K562 (cell line): ENCODE measurements at regions not wholly inside any gene's neighbourhood (a gene's known extent, or its start where the extent isn't known, plus 50 kb on each side); places are given as distances from the start of the nearest gene placed in this dataset.

Source experiments
- ATAC-seq: fragments of 200-7000 bp; cut with Tn5 transposase; 3 replicates; pipeline ENCODE4 v1.9.1; 2020; ENCODE audit warnings: moderate library complexity
- BruUV-seq: library from RNA; stranded (reverse); fragments of 400-500 nt; replicated peaks from 2 replicates; lab custom pipeline; 2021; lab: Mats Ljungman, UMichigan
- CTCF ChIA-PET: fragments of 300-600 bp; formaldehyde crosslinking; extraction: SDS; loops from one replicate; lab custom pipeline; 2021; ENCODE audit warnings: low intra/inter-chr PET ratio; lab: Yijun Ruan, JAX
- POLR2A ChIA-PET: fragments of 300-600, 350-650 bp; sonication (Branson Sonifier 250); formaldehyde crosslinking; extraction: SDS; loops from one replicate; lab custom pipeline; 2021; ENCODE audit warnings: antibody characterized with exemption, inconsistent platforms; lab: Yijun Ruan, JAX
- DNase-seq, 4 experiments: peaks; one replicate each; pipeline versions ENCODE4 v3.0.0 to v3.0.0-alpha.2; 2011 to 2018; ENCODE audit warnings: low spot score in 3 of 4, mixed read lengths in 3 of 4; ENCODE audit errors: extremely low read depth in 1 of 4
- FAIRE-seq: peaks from 2 replicates; lab custom pipeline; 2011; peaks lifted over from hg19 to GRCh38; lab: Jason Lieb, UNC
- H2AFZ ChIP-seq: 2 replicates; pipeline ENCODE4 v1.6.0; 2011; ENCODE audit warnings: low read depth, low read length, control low read depth, inconsistent platforms
- H3K27ac ChIP-seq: fragments of 200-600 bp; 3 replicates; pipeline ENCODE4 v1.8.0; 2011; ENCODE audit warnings: low read depth, mild to moderate bottlenecking, control low read depth, inconsistent platforms, low read length, moderate library complexity, mixed read lengths; ENCODE audit errors: extremely low read depth
- H3K27me3 ChIP-seq, 2 experiments: fragments of 300-600 bp in 1 of 2; 2 replicates in 1 of 2; 3 replicates in 1 of 2; pipeline versions ENCODE4 v1.6.0 to v1.8.0; 2011; ENCODE audit warnings: inconsistent platforms in 2 of 2, low read length in 2 of 2, mild to moderate bottlenecking in 1 of 2, mixed read lengths in 1 of 2, moderate library complexity in 1 of 2; ENCODE audit not compliant: control insufficient read depth in 2 of 2, insufficient read depth in 2 of 2
- H3K36me3 ChIP-seq: fragments of 300-600 bp; 3 replicates; pipeline ENCODE4 v1.8.0; 2011; ENCODE audit warnings: mild to moderate bottlenecking, low read length, inconsistent platforms; ENCODE audit not compliant: control insufficient read depth, insufficient read depth
- H3K4me1 ChIP-seq, 2 experiments: fragments of 200-600 bp in 1 of 2; replicated peaks in 1 of 2; 2 replicates in 1 of 2; 3 replicates in 1 of 2; pipeline versions ENCODE4 v1.5.1 to v1.8.0; 2011; ENCODE audit warnings: inconsistent platforms in 2 of 2, low read length in 2 of 2, mild to moderate bottlenecking in 1 of 2, mixed read lengths in 1 of 2, moderate library complexity in 1 of 2; ENCODE audit not compliant: control insufficient read depth in 2 of 2, insufficient read depth in 2 of 2
- H3K4me2 ChIP-seq: 2 replicates; pipeline ENCODE4 v1.6.1; 2011; ENCODE audit warnings: low read length, control low read depth, inconsistent platforms, mixed read lengths; ENCODE audit not compliant: insufficient read depth
- H3K4me3 ChIP-seq: fragments of 200-600 bp; sonication (generic), shearing (Covaris generic); 2 replicates; pipeline ENCODE4 v1.5.1; 2016; ENCODE audit warnings: control low read depth, inconsistent platforms
- H3K79me2 ChIP-seq: fragments of 200-600 bp; 3 replicates; pipeline ENCODE4 v1.8.0; 2011; ENCODE audit warnings: low read length, inconsistent platforms; ENCODE audit not compliant: control insufficient read depth, insufficient read depth
- H3K9ac ChIP-seq, 2 experiments: 2 replicates each; pipeline versions ENCODE4 v1.6.0 to v1.6.1; 2011; ENCODE audit warnings: low read depth in 2 of 2, low read length in 2 of 2, control low read depth in 1 of 2, inconsistent platforms in 1 of 2, mild to moderate bottlenecking in 1 of 2, mixed read lengths in 1 of 2; ENCODE audit not compliant: insufficient read depth in 1 of 2
- H3K9me1 ChIP-seq: one replicate; pipeline ENCODE4 v1.6.0; 2011; ENCODE audit warnings: inconsistent platforms, mild to moderate bottlenecking, low read length, moderate library complexity; ENCODE audit not compliant: control insufficient read depth, insufficient read depth
- H3K9me3 ChIP-seq: replicated peaks from 2 replicates; pipeline ENCODE4 v1.5.1; 2011; ENCODE audit warnings: low read depth, low read length, inconsistent platforms; ENCODE audit not compliant: control insufficient read depth, insufficient read depth
- H4K20me1 ChIP-seq: replicated peaks from 2 replicates; pipeline ENCODE4 v1.6.1; 2011; ENCODE audit warnings: low read length, inconsistent platforms, mixed read lengths; ENCODE audit not compliant: control insufficient read depth, insufficient read depth
- CEBPB ChIP-seq: fragments of 450-650 bp; IDR thresholded peaks from 2 replicates; pipeline ENCODE4 v1.6.1; 2016; ENCODE audit warnings: missing genetic modification characterization, missing compliant biosample characterization
- E2F6 ChIP-seq, 2 experiments: IDR thresholded peaks; 2 replicates each; pipeline ENCODE4 v1.6.1; 2011; ENCODE audit warnings: borderline replicate concordance in 1 of 2, control low read depth in 1 of 2, low read depth in 1 of 2, low read length in 1 of 2, mild to moderate bottlenecking in 1 of 2, mixed read lengths in 1 of 2, moderate library complexity in 1 of 2; ENCODE audit not compliant: insufficient read depth in 1 of 2, insufficient read length in 1 of 2, poor library complexity in 1 of 2, severe bottlenecking in 1 of 2; ENCODE audit errors: extremely low read depth in 1 of 2
- PHB ChIP-seq: fragments of 250-450 bp; sonication (Bioruptor Pico); IDR thresholded peaks from 2 replicates; pipeline ENCODE4 v1.5.0; 2021
- PHF8 ChIP-seq: fragments of 200-600 bp; sonication (generic); IDR thresholded peaks from 2 replicates; pipeline ENCODE4 v1.6.1; 2012; ENCODE audit warnings: mixed run types, mild to moderate bottlenecking, inconsistent platforms, low read length, moderate library complexity, borderline replicate concordance
- SREBF2 ChIP-seq: sonication (generic); formaldehyde crosslinking; IDR thresholded peaks from 2 replicates; pipeline ENCODE4 v1.4.0; 2020; ENCODE audit warnings: mild to moderate bottlenecking, missing genetic modification reagents
- TRIM24 ChIP-seq, 2 experiments: fragments of 450-650 bp; IDR thresholded peaks; 2 replicates each; pipeline ENCODE4 v1.6.1; 2016
- ZNF75A ChIP-seq: fragments of 450-650 bp; formaldehyde crosslinking; IDR thresholded peaks from 2 replicates; pipeline ENCODE4 v1.4.0; 2020; ENCODE audit warnings: mild to moderate bottlenecking
- WGBS: fragments of 100-300 bp; shearing (Covaris generic); methylation state at CpG from one replicate; pipeline ENCODE4 v1.1.6; 2016; ENCODE audit warnings: low coverage, mixed read lengths; ENCODE audit not compliant: insufficient coverage; ENCODE audit errors: missing lambda C conversion rate; 5-methylcytosine and 5-hydroxymethylcytosine counted together
- in situ Hi-C: fragments of 300-500 bp; cut with MboI; formaldehyde crosslinking; loops from 4 replicates; pipeline ENCODE4 v1.15.0; 2018; ENCODE audit warnings: inconsistent platforms, mixed read lengths
- intact Hi-C: fragments of 100-400 bp; cut with micrococcal nuclease; formaldehyde crosslinking; loops from 2 replicates; pipeline ENCODE4 v1.14.2; 2022
- TF ChIP-seq, protein P1 (sequence below): fragments of 250-450 bp; sonication (Bioruptor Pico); IDR thresholded peaks from 2 replicates; pipeline ENCODE4 v1.6.1; 2021; ENCODE audit warnings: mild to moderate bottlenecking
- TF ChIP-seq, protein P2 (sequence below): fragments of 450-650 bp; IDR thresholded peaks from one replicate; pipeline ENCODE4 v1.6.1; 2018; ENCODE audit warnings: mild to moderate bottlenecking, moderate library complexity; ENCODE audit not compliant: partially characterized antibody

GRCh38 chr10:62899311-62899710 lies 83.1 kb upstream of the EGR2 start:
- TF ChIP-seq, protein P1, sequence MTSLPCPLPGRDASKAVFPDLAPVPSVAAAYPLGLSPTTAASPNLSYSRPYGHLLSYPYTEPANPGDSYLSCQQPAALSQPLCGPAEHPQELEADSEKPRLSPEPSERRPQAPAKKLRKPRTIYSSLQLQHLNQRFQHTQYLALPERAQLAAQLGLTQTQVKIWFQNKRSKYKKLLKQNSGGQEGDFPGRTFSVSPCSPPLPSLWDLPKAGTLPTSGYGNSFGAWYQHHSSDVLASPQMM (CRISPR knock-in tag), result no peak
- no peak for TF ChIP-seq TRIM24 (IDR thresholded peaks at IDR 0.05)
- TF ChIP-seq ZNF75A (CRISPR knock-in tag), result no peak
- FAIRE-seq, result no peak
- ChIA-PET CTCF (no interaction called here), POLR2A (no interaction called here)
- no peak overlapping the region for H3K9ac ChIP-seq
- H2AFZ ChIP-seq, result no peak overlapping the region
- 2% methylated on average over 3 of the region's 3 CpGs for WGBS
- no TSS peak for BruUV-seq
- intact Hi-C loops (no loop called here), in situ Hi-C loops (no loop called here)
- no peaks in the 10 kb centered on the region for H4K20me1 ChIP-seq
- no peak for ATAC-seq
- H3K4me1 ChIP-seq, result 0 out of 5 replicates have a peak, but pooled peaks cover 0 to 4% of the 10 kb centered on the region in 2 experiments
- H3K27ac ChIP-seq, result no peak overlapping the region
- H3K36me3 ChIP-seq, result no peaks in the 10 kb centered on the region
- H3K27me3 ChIP-seq, result no peaks in the 10 kb centered on the region
- no peak overlapping the region for H3K4me3 ChIP-seq
- DNase-seq, result no peak
- no peaks in the 10 kb centered on the region for H3K9me1 ChIP-seq
- no peaks in the 10 kb centered on the region for H3K79me2 ChIP-seq
- H3K9me3 ChIP-seq, result no peaks in the 10 kb centered on the region
- no peak overlapping the region for H3K4me2 ChIP-seq

DNA sequence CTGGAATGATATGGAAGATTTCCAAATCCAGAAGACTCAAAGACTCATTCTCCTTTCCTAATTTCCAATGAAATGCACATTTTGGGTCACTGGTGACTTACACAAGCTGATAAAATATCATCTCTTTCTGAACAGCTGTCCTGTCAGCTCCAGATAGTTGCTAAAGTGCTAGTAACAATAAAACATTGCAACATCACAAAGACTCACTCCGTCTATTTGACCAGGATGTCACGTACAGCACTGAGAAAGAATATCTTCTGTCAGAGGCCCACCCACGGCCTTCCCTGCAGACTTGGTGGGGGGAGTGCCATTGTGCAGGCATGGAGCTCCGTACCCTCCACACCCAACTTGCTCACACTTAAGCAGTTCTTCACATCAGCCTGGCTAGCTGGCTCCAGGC lies 78.9 kb upstream of the EGR2 start:
- intact Hi-C loops (no loop called here), in situ Hi-C loops (no loop called here)
- no peak overlapping the region for H3K4me3 ChIP-seq
- no TSS peak for BruUV-seq
- no peaks in the 10 kb centered on the region for H3K79me2 ChIP-seq
- no peaks in the 10 kb centered on the region for H3K9me3 ChIP-seq
- H3K36me3 ChIP-seq, result no peaks in the 10 kb centered on the region
- ChIA-PET POLR2A (interaction anchor here (0.6 to 0.7 kb wide), 2 partner anchors 17 to 71 kb away, joined by 3 to 4 read pairs; no protein-coding TSS in a partner anchor), CTCF (no interaction called here)
- WGBS, result 0% methylated on average over 4 of the region's 4 CpGs
- no peaks in the 10 kb centered on the region for H4K20me1 ChIP-seq
- no peak overlapping the region for H3K9ac ChIP-seq
- TF ChIP-seq E2F6 (IDR thresholded peaks at IDR 0.05; ENCODE audit: borderline replicate concordance in 1 of 2, extremely low read depth in 1 of 2, insufficient read depth in 1 of 2, insufficient read length in 1 of 2, low read depth in 1 of 2, low read length in 1 of 2, poor library complexity in 1 of 2, severe bottlenecking in 1 of 2), result no peak
- peak; percentile 48; the same call in 1 of the 2 replicates for TF ChIP-seq CEBPB (tag)
- no peak for TF ChIP-seq SREBF2 (CRISPR knock-in tag)
- TF ChIP-seq, protein P2, sequence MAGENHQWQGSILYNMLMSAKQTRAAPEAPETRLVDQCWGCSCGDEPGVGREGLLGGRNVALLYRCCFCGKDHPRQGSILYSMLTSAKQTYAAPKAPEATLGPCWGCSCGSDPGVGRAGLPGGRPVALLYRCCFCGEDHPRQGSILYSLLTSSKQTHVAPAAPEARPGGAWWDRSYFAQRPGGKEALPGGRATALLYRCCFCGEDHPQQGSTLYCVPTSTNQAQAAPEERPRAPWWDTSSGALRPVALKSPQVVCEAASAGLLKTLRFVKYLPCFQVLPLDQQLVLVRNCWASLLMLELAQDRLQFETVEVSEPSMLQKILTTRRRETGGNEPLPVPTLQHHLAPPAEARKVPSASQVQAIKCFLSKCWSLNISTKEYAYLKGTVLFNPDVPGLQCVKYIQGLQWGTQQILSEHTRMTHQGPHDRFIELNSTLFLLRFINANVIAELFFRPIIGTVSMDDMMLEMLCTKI, result no peak
- TF ChIP-seq PHF8, result no peak
- no peak for TF ChIP-seq PHB (CRISPR knock-in tag)
- no peaks in the 10 kb centered on the region for H3K9me1 ChIP-seq
- ATAC-seq (no peak), FAIRE-seq (no peak), DNase-seq (no peak)
- H3K27me3 ChIP-seq, result peaks cover 6 to 12% of the 10 kb centered on the region in 2 experiments; a peak in 2 of 5 replicates
- H2AFZ ChIP-seq, result no peak overlapping the region
- no peak overlapping the region for H3K27ac ChIP-seq
- no peak overlapping the region for H3K4me2 ChIP-seq
- H3K4me1 ChIP-seq, result no peaks in the 10 kb centered on the region
